HG02610 (cell line): ENCODE measurements at regions not wholly inside any gene's neighbourhood (a gene's known extent, or its start where the extent isn't known, plus 50 kb on each side); places are given as distances from the start of the nearest gene placed in this dataset.
A peak's percentile ranks its signal among the peaks of the same experiment; 100 is the strongest.
"Not testable (repeated sequence)": the region's sequence is repeated elsewhere in the genome, so short reads cannot be mapped to it uniquely, and the experiment has no call there.

Experiments
- ATAC-seq: cut with Tn5 transposase; IDR thresholded peaks from one replicate; pipeline ENCODE4 v1.9.1; 2021; ENCODE audit warnings: mild to moderate bottlenecking, moderate library complexity; ENCODE audit not compliant: unreplicated experiment

GRCh38 chr6:44733868-44734267, 346.4 kb downstream of the CDC5L start:
- ATAC-seq = no peak

- ATAC-seq = peak; percentile 17
Observed at GRCh38 chr6:44734886-44735629, 347.6 kb downstream of the CDC5L start.

- ATAC-seq = peak; percentile 70
Observed at GRCh38 chr6:44735630-44735963, 348.1 kb downstream of the CDC5L start.

- no peak for ATAC-seq
Observed at GRCh38 chr6:44737341-44737740, 349.8 kb downstream of the CDC5L start.

GRCh38 chr6:44737829-44738528, 350.5 kb downstream of the CDC5L start:
- no peak for ATAC-seq

- ATAC-seq = peak; percentile 30
Observed at GRCh38 chr6:44738601-44739146, 351.2 kb downstream of the CDC5L start.

- ATAC-seq = no peak
Observed at GRCh38 chr6:44739181-44739580, 351.7 kb downstream of the CDC5L start.

- no peak for ATAC-seq
Observed at GRCh38 chr6:44740566-44741120, 353.1 kb downstream of the CDC5L start.

GRCh38 chr6:44742201-44742600, 354.7 kb downstream of the CDC5L start:
- no peak for ATAC-seq

GRCh38 chr6:44742828-44743372, 355.4 kb downstream of the CDC5L start:
- no peak for ATAC-seq

- ATAC-seq = not testable (repeated sequence)
Observed at GRCh38 chr6:44760116-44760515, 372.6 kb downstream of the CDC5L start.

- ATAC-seq = no peak
Observed at GRCh38 chr6:44761046-44761445, 373.5 kb downstream of the CDC5L start.

GRCh38 chr6:44762496-44762895, 375.0 kb downstream of the CDC5L start:
- no peak for ATAC-seq

GRCh38 chr6:44771647-44772415, 384.3 kb downstream of the CDC5L start:
- ATAC-seq = no peak

GRCh38 chr6:44772838-44773237, 385.3 kb downstream of the CDC5L start:
- ATAC-seq = no peak

- no peak for ATAC-seq
Observed at GRCh38 chr6:44775121-44775520, 387.6 kb downstream of the CDC5L start.

GRCh38 chr6:44776344-44776743, 388.8 kb downstream of the CDC5L start:
- no peak for ATAC-seq

- ATAC-seq = no peak
Observed at GRCh38 chr6:44778513-44778912, 391.0 kb downstream of the CDC5L start.
